Neuronal stem cell (in vitro differentiated cells): ENCODE measurements at regions not wholly inside any gene's neighbourhood (a gene's known extent, or its start where the extent isn't known, plus 50 kb on each side); places are given as distances from the start of the nearest gene placed in this dataset.
A peak's percentile ranks its signal among the peaks of the same experiment; 100 is the strongest.
"Not testable (repeated sequence)": the region's sequence is repeated elsewhere in the genome, so short reads cannot be mapped to it uniquely, and the experiment has no call there.

Source experiments
- DNase-seq: peaks from one replicate; pipeline ENCODE4 v3.0.0-alpha.2; 2013; ENCODE audit warnings: low spot score
- H2AFZ ChIP-seq: one replicate; pipeline ENCODE4 v1.6.1; 2013; ENCODE audit warnings: mild to moderate bottlenecking, low read length, inconsistent platforms
- H2AK5ac ChIP-seq: 2 replicates; pipeline ENCODE4 v1.6.1; 2013; ENCODE audit warnings: low read depth, mild to moderate bottlenecking, inconsistent platforms, low read length, moderate library complexity, mixed read lengths
- H2BK120ac ChIP-seq: 2 replicates; pipeline ENCODE4 v1.6.1; 2013; ENCODE audit warnings: low read depth, mild to moderate bottlenecking, inconsistent platforms, low read length, moderate library complexity, mixed read lengths
- H2BK12ac ChIP-seq: one replicate; pipeline ENCODE4 v1.6.1; 2013; ENCODE audit warnings: low read length, inconsistent platforms
- H2BK15ac ChIP-seq: 2 replicates; pipeline ENCODE4 v1.6.1; 2013; ENCODE audit warnings: mild to moderate bottlenecking, low read length, inconsistent platforms, mixed read lengths
- H2BK5ac ChIP-seq: one replicate; pipeline ENCODE4 v1.6.1; 2013; ENCODE audit warnings: inconsistent platforms, mild to moderate bottlenecking, low read length, moderate library complexity
- H3K14ac ChIP-seq: one replicate; pipeline ENCODE4 v1.6.1; 2013; ENCODE audit warnings: low read length, inconsistent platforms
- H3K18ac ChIP-seq: 2 replicates; pipeline ENCODE4 v1.6.1; 2013; ENCODE audit warnings: low read length, inconsistent platforms
- H3K23ac ChIP-seq: 2 replicates; pipeline ENCODE4 v1.6.1; 2013; ENCODE audit warnings: low read depth, mild to moderate bottlenecking, mixed read lengths, low read length, inconsistent platforms; ENCODE audit not compliant: poor library complexity
- H3K27ac ChIP-seq: replicated peaks from 3 replicates; pipeline ENCODE4 v1.5.1; 2013; ENCODE audit warnings: low read length, inconsistent platforms
- H3K27me3 ChIP-seq, 3 experiments: 2 replicates each; pipeline ENCODE4 v1.6.1; 2013; ENCODE audit warnings: low read length in 3 of 3, mild to moderate bottlenecking in 2 of 3, inconsistent platforms in 1 of 3, low read depth in 1 of 3, mixed read lengths in 1 of 3, moderate library complexity in 1 of 3; ENCODE audit not compliant: control insufficient read depth in 3 of 3, insufficient read depth in 3 of 3
- H3K36me3 ChIP-seq, 2 donors: replicated peaks in 1 of 2; 2 replicates each; pipeline ENCODE4 v1.6.1; 2013; ENCODE audit warnings: low read length in 2 of 2; ENCODE audit not compliant: control insufficient read depth in 2 of 2, insufficient read depth in 2 of 2
- H3K4ac ChIP-seq: 2 replicates; pipeline ENCODE4 v1.6.1; 2013; ENCODE audit warnings: inconsistent platforms, mild to moderate bottlenecking, low read length, moderate library complexity
- H3K4me1 ChIP-seq, 2 donors: 1 replicate in 1 of 2; 2 replicates in 1 of 2; pipeline ENCODE4 v1.6.1; 2013; ENCODE audit warnings: low read length in 2 of 2, low read depth in 1 of 2; ENCODE audit not compliant: control insufficient read depth in 2 of 2, insufficient read depth in 1 of 2
- H3K4me2 ChIP-seq: one replicate; pipeline ENCODE4 v1.6.1; 2013; ENCODE audit warnings: mild to moderate bottlenecking, low read length, inconsistent platforms; ENCODE audit not compliant: insufficient read depth, poor library complexity, severe bottlenecking
- H3K4me3 ChIP-seq, 2 donors: 2 replicates each; pipeline ENCODE4 v1.5.1; 2013; ENCODE audit warnings: low read length in 2 of 2, mild to moderate bottlenecking in 2 of 2, inconsistent platforms in 1 of 2, moderate library complexity in 1 of 2
- H3K79me1 ChIP-seq: one replicate; pipeline ENCODE4 v1.6.1; 2013; ENCODE audit warnings: low read depth, mild to moderate bottlenecking, inconsistent platforms, low read length, moderate library complexity
- H3K9ac ChIP-seq: one replicate; pipeline ENCODE4 v1.6.1; 2013; ENCODE audit warnings: mild to moderate bottlenecking, low read depth, low read length, inconsistent platforms; ENCODE audit not compliant: poor library complexity
- H3K9me3 ChIP-seq, 2 donors: replicated peaks in 1 of 2; 2 replicates each; pipeline versions ENCODE3 to v1.6.1; 2013; ENCODE audit warnings: low read length in 2 of 2, mild to moderate bottlenecking in 2 of 2, inconsistent platforms in 1 of 2, low read depth in 1 of 2, mixed read lengths in 1 of 2, moderate library complexity in 1 of 2; ENCODE audit not compliant: control insufficient read depth in 2 of 2, insufficient read depth in 1 of 2
- H4K8ac ChIP-seq: one replicate; pipeline ENCODE4 v1.6.1; 2013; ENCODE audit warnings: low read depth, mild to moderate bottlenecking, inconsistent platforms, low read length, moderate library complexity
- H4K91ac ChIP-seq: one replicate; pipeline ENCODE4 v1.6.1; 2013; ENCODE audit warnings: low read length, low read depth, mild to moderate bottlenecking, inconsistent platforms; ENCODE audit not compliant: poor library complexity
- WGBS, 2 donors: extraction: QIAGEN DNeasy Blood & Tissue Kit; methylation state at CpG; one replicate each; pipeline ENCODE4 v1.1.7; 2013; ENCODE audit warnings: missing lambda C conversion rate in 2 of 2, mixed read lengths in 1 of 2; ENCODE audit not compliant: insufficient read length in 2 of 2, insufficient replicate concordance in 1 of 2; ENCODE audit errors: extremely low coverage in 2 of 2; 5-methylcytosine and 5-hydroxymethylcytosine counted together

DNA sequence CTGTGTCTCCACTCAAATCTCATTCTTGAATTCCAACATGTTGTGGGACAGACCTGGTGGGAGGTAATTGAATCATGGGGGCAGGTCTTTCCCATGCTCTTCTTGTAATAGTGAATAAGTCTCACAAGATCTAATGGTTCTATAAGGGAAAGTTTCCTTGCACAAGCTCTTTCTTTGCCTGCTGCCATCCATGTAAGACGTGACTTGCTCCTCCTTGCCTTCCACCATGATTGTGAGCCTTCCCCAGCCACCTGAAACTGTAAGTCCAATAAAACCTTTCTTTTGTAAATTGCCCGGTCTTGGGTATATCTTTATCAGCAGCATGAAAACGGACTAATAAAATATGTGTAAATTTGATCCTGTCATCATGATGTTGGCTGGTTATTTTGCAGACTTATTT, 471.9 kb downstream of the JRKL start:
- WGBS, 2 donors: no CpG with 5 or more reads among the region's 3 CpGs
- not testable (repeated sequence) for H2BK12ac ChIP-seq, H2BK120ac ChIP-seq, H4K8ac ChIP-seq, H4K91ac ChIP-seq, H2AFZ ChIP-seq, H3K4me3 ChIP-seq, H3K4ac ChIP-seq, H2BK15ac ChIP-seq, H3K14ac ChIP-seq, H3K9me3 ChIP-seq, H2AK5ac ChIP-seq, H2BK5ac ChIP-seq, H3K79me1 ChIP-seq, H3K4me1 ChIP-seq, H3K27ac ChIP-seq, H3K27me3 ChIP-seq, H3K4me2 ChIP-seq, H3K36me3 ChIP-seq, DNase-seq, H3K9ac ChIP-seq, H3K18ac ChIP-seq, H3K23ac ChIP-seq

DNA sequence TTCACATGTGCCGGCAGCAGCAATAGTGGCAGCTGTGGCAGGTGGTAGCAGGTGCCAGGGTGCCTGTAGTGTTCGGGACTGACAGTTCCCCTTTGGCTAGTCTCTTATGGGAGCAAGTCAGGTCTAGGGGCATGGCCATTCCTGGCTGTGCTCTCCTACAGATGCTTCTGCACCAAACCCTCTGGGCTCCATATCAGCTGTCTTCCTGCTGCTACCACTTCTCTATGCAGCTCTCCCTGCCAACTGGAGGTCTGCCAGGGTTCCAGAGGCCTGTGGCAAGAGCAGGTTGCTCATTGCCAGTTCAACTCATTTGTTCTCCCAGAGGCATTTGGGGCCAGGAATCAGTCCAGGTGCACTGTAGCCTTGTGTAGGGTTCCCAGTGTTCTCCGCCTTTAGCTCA, 473.7 kb downstream of the JRKL start:
- Histone ChIP-seq H3K27me3 (no peaks in the 10 kb centered on the region), H3K14ac (no peak overlapping the region)
- WGBS, 2 donors: no CpG with 5 or more reads among the region's 3 CpGs

DNA sequence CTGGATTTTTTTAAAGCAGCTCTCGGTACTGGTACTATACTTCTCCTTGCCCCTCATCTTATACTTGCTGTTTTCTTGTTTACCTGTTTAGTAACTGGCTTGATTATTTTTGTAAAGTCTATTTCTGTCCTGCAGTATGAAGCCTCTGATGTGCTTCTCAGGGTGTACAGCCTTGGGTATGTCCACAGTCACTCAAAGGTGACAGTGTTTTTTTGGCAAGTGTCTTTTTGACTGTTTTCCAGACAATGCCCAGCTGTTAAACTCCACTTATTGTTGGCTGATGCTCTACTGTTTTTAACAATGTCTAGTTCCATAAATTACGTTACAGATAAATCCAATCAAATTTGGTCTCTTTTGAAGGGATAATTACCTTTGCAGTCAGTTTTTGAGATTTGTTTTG, 475.2 kb downstream of the JRKL start:
- H3K9ac ChIP-seq: no peak overlapping the region
- no peak overlapping the region for H3K18ac ChIP-seq
- no peak overlapping the region for H2AFZ ChIP-seq
- H3K36me3 ChIP-seq: no peaks in the 10 kb centered on the region
- H2BK12ac ChIP-seq: no peak overlapping the region
- no peaks in the 10 kb centered on the region for H3K9me3 ChIP-seq
- H2AK5ac ChIP-seq: no peak overlapping the region
- H4K91ac ChIP-seq: no peak overlapping the region
- no peak overlapping the region for H3K23ac ChIP-seq
- no CpG with 5 or more reads among the region's 2 CpGs for WGBS, 2 donors
- H3K14ac ChIP-seq: no peak overlapping the region
- no peak overlapping the region for H2BK5ac ChIP-seq
- H2BK120ac ChIP-seq: no peak overlapping the region
- no peaks in the 10 kb centered on the region for H3K4me1 ChIP-seq
- H4K8ac ChIP-seq: no peak overlapping the region
- H2BK15ac ChIP-seq: no peak overlapping the region
- H3K4me3 ChIP-seq: no peak overlapping the region
- no peak overlapping the region for H3K4ac ChIP-seq
- H3K4me2 ChIP-seq: no peak overlapping the region
- no peaks in the 10 kb centered on the region for H3K27me3 ChIP-seq
- no peak for DNase-seq
- no peak overlapping the region for H3K27ac ChIP-seq
- no peaks in the 10 kb centered on the region for H3K79me1 ChIP-seq

More for the DNA sequence above, 473.7 kb downstream of the JRKL start:
- Histone ChIP-seq H3K4me1 (no peaks in the 10 kb centered on the region), H3K18ac (no peak overlapping the region), H3K36me3 (no peaks in the 10 kb centered on the region), H3K4ac (no peak overlapping the region), H2AK5ac (no peak overlapping the region), H3K4me2 (no peak overlapping the region), H4K8ac (no peak overlapping the region), H2BK12ac (no peak overlapping the region), H2AFZ (no peak overlapping the region), H2BK5ac (no peak overlapping the region), H3K23ac (peak overlapping the region; percentile 77), H3K9me3 (no peaks in the 10 kb centered on the region), H3K9ac (no peak overlapping the region), H4K91ac (no peak overlapping the region), H2BK15ac (no peak overlapping the region), H3K27ac (no peak overlapping the region), H3K79me1 (no peaks in the 10 kb centered on the region), H2BK120ac (no peak overlapping the region), H3K4me3 (no peak overlapping the region)
- no peak for DNase-seq

DNA sequence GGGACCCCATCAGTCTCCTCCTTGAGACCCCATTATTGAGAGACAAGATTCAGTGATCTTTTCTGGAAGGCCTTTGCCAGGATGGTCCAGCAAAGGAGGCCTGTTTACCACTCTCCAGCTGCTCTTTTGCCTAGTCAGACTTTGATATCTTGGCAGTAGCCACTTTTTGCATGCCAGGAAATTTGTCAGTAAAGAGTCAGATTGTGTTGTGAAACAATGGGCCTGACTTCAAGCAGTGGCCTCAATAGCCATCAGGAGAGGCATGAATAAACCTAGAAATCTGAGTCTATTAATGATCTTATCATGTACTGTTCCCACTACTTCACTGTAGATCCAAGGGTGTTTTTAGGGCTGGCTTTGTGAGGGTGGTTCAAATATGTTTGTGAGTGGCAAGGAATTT, 479.4 kb downstream of the JRKL start:
- Histone ChIP-seq H3K4ac (no peak overlapping the region), H2AK5ac (no peak overlapping the region), H3K4me3 (no peak overlapping the region)

More for the DNA sequence above, 479.4 kb downstream of the JRKL start:
- no peaks in the 10 kb centered on the region for H3K36me3 ChIP-seq
- H4K91ac ChIP-seq: no peak overlapping the region
- no peak overlapping the region for H3K9ac ChIP-seq
- no peak overlapping the region for H3K4me2 ChIP-seq
- no peaks in the 10 kb centered on the region for H3K79me1 ChIP-seq
- no peak overlapping the region for H2AFZ ChIP-seq
- H2BK15ac ChIP-seq: no peak overlapping the region
- no peak overlapping the region for H3K23ac ChIP-seq
- H3K27ac ChIP-seq: no peak overlapping the region
- no peak overlapping the region for H3K18ac ChIP-seq
- no peak overlapping the region for H2BK120ac ChIP-seq
- H4K8ac ChIP-seq: no peak overlapping the region
- H3K4me1 ChIP-seq: no peaks in the 10 kb centered on the region
- no peak overlapping the region for H3K14ac ChIP-seq
- DNase-seq: no peak
- no peak overlapping the region for H2BK5ac ChIP-seq
- no peaks in the 10 kb centered on the region for H3K27me3 ChIP-seq
- no peaks in the 10 kb centered on the region for H3K9me3 ChIP-seq
- no peak overlapping the region for H2BK12ac ChIP-seq
